Neural progenitor cell (in vitro differentiated cells): ENCODE measurements at regions not wholly inside any gene's neighbourhood (a gene's known extent, or its start where the extent isn't known, plus 50 kb on each side); places are given as distances from the start of the nearest gene placed in this dataset.

ENCODE experiments used
- DNase-seq: peaks from one replicate; pipeline ENCODE4 v3.0.0-alpha.2; 2016; ENCODE audit warnings: low spot score
- H2AFZ ChIP-seq: fragments of 200-600 bp; sonication (generic); replicated peaks from 2 replicates; pipeline ENCODE4 v1.6.1; 2016; ENCODE audit warnings: antibody characterized with exemption
- H3F3A ChIP-seq: fragments of 200-600 bp; sonication (generic); 2 replicates; pipeline ENCODE4 v1.6.1; 2016; ENCODE audit warnings: antibody characterized with exemption, low read depth
- H3K27ac ChIP-seq: fragments of 200-600 bp; sonication (generic); 2 replicates; pipeline ENCODE4 v1.5.1; 2016; ENCODE audit warnings: mild to moderate bottlenecking
- H3K27me3 ChIP-seq: fragments of 200-600 bp; sonication (generic); 2 replicates; pipeline ENCODE4 v1.6.1; 2016; ENCODE audit warnings: mild to moderate bottlenecking, moderate library complexity
- H3K36me3 ChIP-seq: fragments of 200-600 bp; sonication (generic); 2 replicates; pipeline ENCODE4 v1.5.1; 2016
- H3K4me1 ChIP-seq: fragments of 200-600 bp; sonication (generic); 2 replicates; pipeline ENCODE4 v1.6.1; 2016; ENCODE audit warnings: mixed run types
- H3K4me2 ChIP-seq: fragments of 200-600 bp; sonication (generic); 2 replicates; pipeline ENCODE4 v1.6.1; 2016
- H3K4me3 ChIP-seq: fragments of 200-600 bp; sonication (generic); 2 replicates; pipeline ENCODE4 v1.5.1; 2016
- H3K79me2 ChIP-seq: fragments of 200-600 bp; sonication (generic); 2 replicates; pipeline ENCODE4 v1.6.1; 2016; ENCODE audit warnings: low read depth
- H3K9ac ChIP-seq: fragments of 200-600 bp; sonication (generic); 2 replicates; pipeline ENCODE4 v1.6.1; 2016
- H3K9me3 ChIP-seq: fragments of 200-600 bp; sonication (generic); 2 replicates; pipeline ENCODE4 v1.5.1; 2016; ENCODE audit warnings: low read depth
- H4K20me1 ChIP-seq: fragments of 200-600 bp; sonication (generic); 2 replicates; pipeline ENCODE4 v1.6.1; 2016; ENCODE audit warnings: low read depth
- H3K27ac Mint-ChIP-seq: 3 replicates; pipeline ENCODE4 v1.8.0; 2021; ENCODE audit warnings: mixed read lengths
- H3K27me3 Mint-ChIP-seq: 2 replicates; pipeline ENCODE4 v1.8.0; 2022; ENCODE audit warnings: low read depth, mild to moderate bottlenecking, inconsistent platforms, moderate library complexity, mixed read lengths; ENCODE audit not compliant: insufficient read depth
- H3K36me3 Mint-ChIP-seq: 3 replicates; pipeline ENCODE4 v1.8.0; 2021; ENCODE audit warnings: mixed read lengths
- H3K4me1 Mint-ChIP-seq: 3 replicates; pipeline ENCODE4 v1.8.0; 2021; ENCODE audit warnings: mixed read lengths
- H3K4me3 Mint-ChIP-seq: 3 replicates; pipeline ENCODE4 v1.8.0; 2021; ENCODE audit warnings: mild to moderate bottlenecking, moderate library complexity, mixed read lengths
- H3K9me3 Mint-ChIP-seq: 3 replicates; pipeline ENCODE4 v1.8.0; 2020; ENCODE audit warnings: mixed read lengths
- EZH2 ChIP-seq: fragments of 200-600 bp; sonication (generic); IDR thresholded peaks from 2 replicates; pipeline ENCODE4 v1.6.1; 2017; ENCODE audit warnings: antibody characterized with exemption, mild to moderate bottlenecking, moderate library complexity
- EZH2phosphoT487 ChIP-seq: fragments of 200-600 bp; sonication (generic); IDR thresholded peaks from 2 replicates; pipeline ENCODE4 v1.6.1; 2017; ENCODE audit warnings: antibody characterized with exemption
- TF ChIP-seq, protein P1 (sequence below): fragments of 200-600 bp; sonication (generic); IDR thresholded peaks from 2 replicates; pipeline ENCODE4 v1.5.1; 2017; ENCODE audit warnings: antibody characterized with exemption, mild to moderate bottlenecking

- Mint-ChIP-seq H3K9me3 (peaks cover 9% of the 10 kb centered on the region), H3K4me3 (peak overlapping the region; percentile 58), H3K27me3 (peaks cover 4% of the 10 kb centered on the region), H3K36me3 (peaks cover 10% of the 10 kb centered on the region), H3K27ac (peak overlapping the region; percentile 92), H3K4me1 (peaks cover 33% of the 10 kb centered on the region)
- peak; percentile 24 for DNase-seq
- Histone ChIP-seq H4K20me1 (no peaks in the 10 kb centered on the region), H3K4me3 (no peak overlapping the region), H3K79me2 (no peaks in the 10 kb centered on the region), H2AFZ (no peak overlapping the region), H3K27ac (no peak overlapping the region), H3K9me3 (no peaks in the 10 kb centered on the region), H3K27me3 (no peaks in the 10 kb centered on the region), H3K9ac (no peak overlapping the region), H3F3A (peaks cover 7% of the 10 kb centered on the region), H3K4me2 (peak overlapping the region; percentile 56), H3K4me1 (peaks cover 13% of the 10 kb centered on the region), H3K36me3 (no peaks in the 10 kb centered on the region)
- TF ChIP-seq, protein P1, sequence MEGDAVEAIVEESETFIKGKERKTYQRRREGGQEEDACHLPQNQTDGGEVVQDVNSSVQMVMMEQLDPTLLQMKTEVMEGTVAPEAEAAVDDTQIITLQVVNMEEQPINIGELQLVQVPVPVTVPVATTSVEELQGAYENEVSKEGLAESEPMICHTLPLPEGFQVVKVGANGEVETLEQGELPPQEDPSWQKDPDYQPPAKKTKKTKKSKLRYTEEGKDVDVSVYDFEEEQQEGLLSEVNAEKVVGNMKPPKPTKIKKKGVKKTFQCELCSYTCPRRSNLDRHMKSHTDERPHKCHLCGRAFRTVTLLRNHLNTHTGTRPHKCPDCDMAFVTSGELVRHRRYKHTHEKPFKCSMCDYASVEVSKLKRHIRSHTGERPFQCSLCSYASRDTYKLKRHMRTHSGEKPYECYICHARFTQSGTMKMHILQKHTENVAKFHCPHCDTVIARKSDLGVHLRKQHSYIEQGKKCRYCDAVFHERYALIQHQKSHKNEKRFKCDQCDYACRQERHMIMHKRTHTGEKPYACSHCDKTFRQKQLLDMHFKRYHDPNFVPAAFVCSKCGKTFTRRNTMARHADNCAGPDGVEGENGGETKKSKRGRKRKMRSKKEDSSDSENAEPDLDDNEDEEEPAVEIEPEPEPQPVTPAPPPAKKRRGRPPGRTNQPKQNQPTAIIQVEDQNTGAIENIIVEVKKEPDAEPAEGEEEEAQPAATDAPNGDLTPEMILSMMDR, result no peak
- no peak for TF ChIP-seq EZH2phosphoT487
- TF ChIP-seq EZH2, result no peak
Measured at GRCh38 chr5:167792514-167792913, 498.9 kb upstream of the WWC1 start.

DNA sequence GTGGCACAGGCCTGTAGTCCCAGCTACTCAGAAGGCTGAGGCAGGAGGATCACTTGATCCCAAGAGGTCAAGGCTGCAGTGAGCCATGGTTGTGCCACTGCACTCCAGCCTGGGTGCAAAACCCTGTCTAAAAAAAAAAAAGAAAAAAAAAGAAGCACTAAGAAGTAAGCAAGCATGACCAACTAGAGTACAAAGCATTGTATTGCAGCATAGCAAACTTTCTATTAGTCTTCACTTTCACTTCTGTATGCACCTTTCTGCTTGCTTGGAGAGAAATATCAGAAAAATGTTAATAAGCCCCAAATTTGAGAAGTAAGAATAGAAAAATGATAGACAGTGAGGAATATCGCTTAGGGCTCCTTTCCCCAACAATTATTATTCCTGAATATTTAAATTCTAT is 497.7 kb upstream of the WWC1 start:
- Histone ChIP-seq H3K27me3 (no peaks in the 10 kb centered on the region), H3K4me2 (no peak overlapping the region), H3K9me3 (no peaks in the 10 kb centered on the region), H4K20me1 (no peaks in the 10 kb centered on the region), H3K4me1 (peaks cover 20% of the 10 kb centered on the region), H3K36me3 (no peaks in the 10 kb centered on the region), H2AFZ (no peak overlapping the region), H3K27ac (no peak overlapping the region), H3K4me3 (no peak overlapping the region), H3K79me2 (no peaks in the 10 kb centered on the region), H3F3A (peaks cover 7% of the 10 kb centered on the region), H3K9ac (no peak overlapping the region)
- Mint-ChIP-seq H3K4me1 (peaks cover 44% of the 10 kb centered on the region), H3K36me3 (peaks cover 8% of the 10 kb centered on the region), H3K27ac (no peak overlapping the region), H3K4me3 (no peak overlapping the region), H3K27me3 (peaks cover 6% of the 10 kb centered on the region), H3K9me3 (peaks cover 1% of the 10 kb centered on the region)
- DNase-seq, result no peak
- TF ChIP-seq, protein P1, result no peak
- TF ChIP-seq EZH2phosphoT487 (no peak), EZH2 (no peak)

DNA sequence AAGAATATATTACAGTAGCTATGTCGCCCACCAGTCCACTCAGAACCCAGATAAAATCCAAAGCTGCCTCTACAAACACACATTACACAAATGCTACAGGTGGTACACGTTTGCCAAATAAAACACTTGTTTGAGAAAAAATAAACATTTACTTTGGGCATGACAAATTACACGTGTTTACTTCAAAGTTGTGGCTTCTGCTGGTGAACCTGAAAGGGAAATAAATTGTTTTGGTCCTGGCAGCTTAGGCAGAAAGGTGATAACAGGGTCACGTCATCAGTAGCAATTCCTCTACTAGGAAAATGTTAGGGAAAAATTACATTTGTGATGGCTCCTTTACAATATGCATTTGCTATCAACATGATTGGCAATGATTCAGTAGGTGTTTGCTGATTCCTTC is 497.3 kb upstream of the WWC1 start:
- Histone ChIP-seq H3F3A (peaks cover 7% of the 10 kb centered on the region), H3K27ac (no peak overlapping the region), H3K27me3 (no peaks in the 10 kb centered on the region), H3K79me2 (no peaks in the 10 kb centered on the region), H3K9me3 (no peaks in the 10 kb centered on the region), H4K20me1 (no peaks in the 10 kb centered on the region), H2AFZ (no peak overlapping the region), H3K9ac (no peak overlapping the region), H3K4me1 (peaks cover 20% of the 10 kb centered on the region), H3K4me2 (no peak overlapping the region), H3K4me3 (no peak overlapping the region), H3K36me3 (no peaks in the 10 kb centered on the region)
- Mint-ChIP-seq H3K36me3 (peaks cover 5% of the 10 kb centered on the region), H3K27me3 (peaks cover 6% of the 10 kb centered on the region), H3K4me3 (no peak overlapping the region), H3K4me1 (peaks cover 45% of the 10 kb centered on the region), H3K9me3 (no peaks in the 10 kb centered on the region), H3K27ac (no peak overlapping the region)
- DNase-seq, result no peak
- TF ChIP-seq EZH2 (no peak), EZH2phosphoT487 (no peak)
- TF ChIP-seq, protein P1, result no peak
